Stimulated activated naive CD8-positive, alpha-beta T cell treated with anti-CD3 and anti-CD28 coated beads, Interleukin-15, Interleukin-2, amounts not matched to agents 100 U/mL and 50 U/mL, for 24 hours (primary cell): ENCODE measurements at regions not wholly inside any gene's neighbourhood (a gene's known extent, or its start where the extent isn't known, plus 50 kb on each side); places are given as distances from the start of the nearest gene placed in this dataset.
"Not testable (repeated sequence)": the region's sequence is repeated elsewhere in the genome, so short reads cannot be mapped to it uniquely, and the experiment has no call there.

Experiments
- ATAC-seq: fragments of 150-1000 bp; cut with Tn5 transposase; one replicate; pipeline ENCODE4 v1.10.0; 2021
- DNase-seq: peaks from one replicate; pipeline ENCODE4 v3.0.0; 2021

GRCh38 chr6:15017803-15018202, 228.1 kb upstream of the JARID2 start:
- DNase-seq (no peak), ATAC-seq (no peak)

- no peak for ATAC-seq
Measured at GRCh38 chr6:15020119-15020770, 225.6 kb upstream of the JARID2 start.

GRCh38 chr6:15021074-15021473, 224.8 kb upstream of the JARID2 start:
- ATAC-seq: no peak

More at GRCh38 chr6:15020119-15020770, 225.6 kb upstream of the JARID2 start:
- DNase-seq: no peak

GRCh38 chr6:15023018-15023417, 222.9 kb upstream of the JARID2 start:
- not testable (repeated sequence) for DNase-seq
- ATAC-seq: peak; percentile 6

More at GRCh38 chr6:15021074-15021473, 224.8 kb upstream of the JARID2 start:
- no peak for DNase-seq

GRCh38 chr6:15023448-15023847, 222.4 kb upstream of the JARID2 start:
- DNase-seq: peak; percentile 68

GRCh38 chr6:15025446-15025845, 220.4 kb upstream of the JARID2 start:
- ATAC-seq: no peak

More at GRCh38 chr6:15023448-15023847, 222.4 kb upstream of the JARID2 start:
- ATAC-seq: peak; percentile 99

GRCh38 chr6:15026832-15027231, 219.0 kb upstream of the JARID2 start:
- no peak for ATAC-seq
- DNase-seq: no peak

More at GRCh38 chr6:15025446-15025845, 220.4 kb upstream of the JARID2 start:
- DNase-seq: no peak

GRCh38 chr6:15027472-15027871, 218.4 kb upstream of the JARID2 start:
- ATAC-seq: no peak

GRCh38 chr6:15032015-15032414, 213.9 kb upstream of the JARID2 start:
- ATAC-seq: peak; percentile 56
- no peak for DNase-seq

More at GRCh38 chr6:15027472-15027871, 218.4 kb upstream of the JARID2 start:
- DNase-seq: no peak

- no peak for ATAC-seq
- no peak for DNase-seq
Measured at GRCh38 chr6:15033850-15034203, 212.0 kb upstream of the JARID2 start.

GRCh38 chr6:15036690-15037245, 209.1 kb upstream of the JARID2 start:
- DNase-seq: no peak
- no peak for ATAC-seq

- ATAC-seq (no peak), DNase-seq (no peak)
Measured at GRCh38 chr6:15037253-15037652, 208.6 kb upstream of the JARID2 start.

- ATAC-seq (no peak), DNase-seq (no peak)
Measured at GRCh38 chr6:15038013-15038791, 207.7 kb upstream of the JARID2 start.

GRCh38 chr6:15039136-15039535, 206.7 kb upstream of the JARID2 start:
- DNase-seq: no peak

GRCh38 chr6:15042938-15043337, 202.9 kb upstream of the JARID2 start:
- no peak for ATAC-seq
- no peak for DNase-seq

More at GRCh38 chr6:15039136-15039535, 206.7 kb upstream of the JARID2 start:
- no peak for ATAC-seq

GRCh38 chr6:15044146-15044882, 201.6 kb upstream of the JARID2 start:
- ATAC-seq (no peak), DNase-seq (no peak)

GRCh38 chr6:15044948-15045347, 200.9 kb upstream of the JARID2 start:
- ATAC-seq: no peak
- DNase-seq: no peak

GRCh38 chr6:15046751-15047150, 199.1 kb upstream of the JARID2 start:
- ATAC-seq (no peak), DNase-seq (no peak)

GRCh38 chr6:15048367-15048766, 197.5 kb upstream of the JARID2 start:
- DNase-seq: no peak
- ATAC-seq: no peak

GRCh38 chr6:15058200-15059061, 187.4 kb upstream of the JARID2 start:
- ATAC-seq: peak; percentile 28
- no peak for DNase-seq

GRCh38 chr6:15061180-15061641, 184.7 kb upstream of the JARID2 start:
- DNase-seq (no peak), ATAC-seq (no peak)
